Loucy (cell line): ENCODE measurements at regions not wholly inside any gene's neighbourhood (a gene's known extent, or its start where the extent isn't known, plus 50 kb on each side); places are given as distances from the start of the nearest gene placed in this dataset.

Experiments used
- H2AFZ ChIP-seq: fragments of 200-600 bp; sonication (generic); 2 replicates; pipeline ENCODE4 v1.6.0; 2016; ENCODE audit warnings: antibody characterized with exemption, mild to moderate bottlenecking, low read length, moderate library complexity
- H3F3A ChIP-seq: fragments of 200-600 bp; 2 replicates; pipeline ENCODE4 v1.6.0; 2016; ENCODE audit warnings: antibody characterized with exemption, low read depth, mild to moderate bottlenecking
- H3K27me3 ChIP-seq: fragments of 200-600 bp; sonication (generic); 2 replicates; pipeline ENCODE4 v1.6.1; 2014; ENCODE audit warnings: low read length, mild to moderate bottlenecking; ENCODE audit not compliant: insufficient read depth, poor library complexity, severe bottlenecking
- H3K36me3 ChIP-seq: fragments of 200-600 bp; sonication (generic); 2 replicates; pipeline ENCODE4 v1.6.1; 2016; ENCODE audit warnings: low read length; ENCODE audit not compliant: insufficient read depth
- H3K4me1 ChIP-seq: fragments of 200-600 bp; sonication (generic); 2 replicates; pipeline ENCODE4 v1.5.1; 2014; ENCODE audit warnings: low read length, mild to moderate bottlenecking; ENCODE audit not compliant: insufficient read depth, poor library complexity, severe bottlenecking
- H3K4me2 ChIP-seq: fragments of 200-600 bp; sonication (generic); 2 replicates; pipeline ENCODE4 v1.6.0; 2014; ENCODE audit warnings: antibody characterized with exemption, low read length, low read depth, mild to moderate bottlenecking; ENCODE audit not compliant: poor library complexity, severe bottlenecking
- H3K4me3 ChIP-seq: fragments of 200-600 bp; sonication (generic); 2 replicates; pipeline ENCODE4 v1.5.1; 2014; ENCODE audit warnings: low read length, mild to moderate bottlenecking, mixed read lengths; ENCODE audit not compliant: poor library complexity, severe bottlenecking
- H3K79me2 ChIP-seq: fragments of 200-600 bp; sonication (generic); 2 replicates; pipeline ENCODE4 v1.6.1; 2014; ENCODE audit warnings: low read length; ENCODE audit not compliant: insufficient read depth
- H3K9ac ChIP-seq: fragments of 200-600 bp; sonication (generic); 2 replicates; pipeline ENCODE4 v1.6.0; 2014; ENCODE audit warnings: mild to moderate bottlenecking, low read depth, low read length, moderate library complexity; ENCODE audit not compliant: poor library complexity, severe bottlenecking
- H3K9me2 ChIP-seq: fragments of 200-600 bp; sonication (generic); replicated peaks from 2 replicates; pipeline ENCODE4 v1.6.1; 2016; ENCODE audit warnings: low read depth, low read length, mixed read lengths
- H3K9me3 ChIP-seq: fragments of 200-600 bp; sonication (generic); 2 replicates; pipeline ENCODE4 v1.6.1; 2014; ENCODE audit warnings: mild to moderate bottlenecking, antibody characterized with exemption, low read length, low read depth; ENCODE audit not compliant: insufficient read depth
- H4K20me1 ChIP-seq: fragments of 200-600 bp; sonication (generic); 2 replicates; pipeline ENCODE4 v1.6.0; 2014; ENCODE audit warnings: antibody characterized with exemption, low read length, mild to moderate bottlenecking; ENCODE audit not compliant: insufficient read depth, poor library complexity, severe bottlenecking
- CTCF ChIP-seq: fragments of 200-600 bp; sonication (generic); conservative IDR thresholded peaks from 2 replicates; pipeline ENCODE4 v1.5.1; 2014; ENCODE audit warnings: mild to moderate bottlenecking, antibody characterized with exemption, low read length
- EZH2phosphoT487 ChIP-seq: fragments of 200-600 bp; IDR thresholded peaks from 2 replicates; pipeline ENCODE4 v1.6.1; 2018; ENCODE audit warnings: antibody characterized with exemption, mild to moderate bottlenecking, moderate library complexity, borderline replicate concordance

- no peaks in the 10 kb centered on the region for H3F3A ChIP-seq
- no peaks in the 10 kb centered on the region for H4K20me1 ChIP-seq
- no peaks in the 10 kb centered on the region for H3K9me2 ChIP-seq
- H3K9ac ChIP-seq: no peak overlapping the region
- no peak overlapping the region for H3K4me2 ChIP-seq
- H3K79me2 ChIP-seq: no peaks in the 10 kb centered on the region
- no peaks in the 10 kb centered on the region for H3K36me3 ChIP-seq
- TF ChIP-seq EZH2phosphoT487 (no peak), CTCF (no peak)
- no peak overlapping the region for H3K4me3 ChIP-seq
- no peaks in the 10 kb centered on the region for H3K4me1 ChIP-seq
- no peaks in the 10 kb centered on the region for H3K27me3 ChIP-seq
- no peak overlapping the region for H2AFZ ChIP-seq
- no peaks in the 10 kb centered on the region for H3K9me3 ChIP-seq
These were observed 56.5 kb upstream of the PPFIA2 start for GRCh38 chr12:81815611-81816010.

GRCh38 chr12:81811778-81812125 is 52.6 kb upstream of the PPFIA2 start:
- Histone ChIP-seq H3K9ac (no peak overlapping the region), H3K4me3 (no peak overlapping the region), H3K36me3 (no peaks in the 10 kb centered on the region), H3K79me2 (no peaks in the 10 kb centered on the region), H4K20me1 (no peaks in the 10 kb centered on the region), H3F3A (no peaks in the 10 kb centered on the region), H3K9me3 (no peaks in the 10 kb centered on the region), H2AFZ (no peak overlapping the region), H3K27me3 (no peaks in the 10 kb centered on the region), H3K4me2 (no peak overlapping the region), H3K4me1 (no peaks in the 10 kb centered on the region), H3K9me2 (no peaks in the 10 kb centered on the region)
- TF ChIP-seq CTCF: no peak
- TF ChIP-seq EZH2phosphoT487: no peak

GRCh38 chr12:81811061-81811777 is 52.1 kb upstream of the PPFIA2 start:
- Histone ChIP-seq H3K4me3 (no peak overlapping the region), H3K4me1 (no peaks in the 10 kb centered on the region), H3K4me2 (no peak overlapping the region), H3K79me2 (no peaks in the 10 kb centered on the region), H3K27me3 (no peaks in the 10 kb centered on the region), H4K20me1 (no peaks in the 10 kb centered on the region), H3K9me3 (no peaks in the 10 kb centered on the region), H3K9ac (no peak overlapping the region), H3F3A (no peaks in the 10 kb centered on the region), H3K36me3 (no peaks in the 10 kb centered on the region), H2AFZ (no peak overlapping the region), H3K9me2 (no peaks in the 10 kb centered on the region)
- TF ChIP-seq CTCF (no peak), EZH2phosphoT487 (no peak)
